DMS 273 (cell line): ENCODE measurements at regions not wholly inside any gene's neighbourhood (a gene's known extent, or its start where the extent isn't known, plus 50 kb on each side); places are given as distances from the start of the nearest gene placed in this dataset.

Experiments used
- DNase-seq: peaks from one replicate; lab custom pipeline; 2025; ENCODE audit not compliant: unreplicated experiment; lab: John Stamatoyannopoulos, UW

GRCh38 chr14:104505085-104506074 lies 74.2 kb upstream of the C14orf180 start:
- DNase-seq: no peak

GRCh38 chr14:104506461-104507253 lies 72.9 kb upstream of the C14orf180 start:
- no peak for DNase-seq

GRCh38 chr14:104507443-104507842 lies 72.1 kb upstream of the C14orf180 start:
- DNase-seq: no peak

- peak; percentile 56 for DNase-seq
Measured at GRCh38 chr14:104509673-104510072, 69.9 kb upstream of the C14orf180 start.

- DNase-seq: peak; percentile 32
Measured at GRCh38 chr14:104510216-104510615, 69.3 kb upstream of the C14orf180 start.

- peak; percentile 84 for DNase-seq
Measured at GRCh38 chr14:104510794-104511611, 68.6 kb upstream of the C14orf180 start.

- no peak for DNase-seq
Measured at GRCh38 chr14:104512061-104512460, 67.5 kb upstream of the C14orf180 start.

- DNase-seq: no peak
Measured at GRCh38 chr14:104512771-104513640, 66.6 kb upstream of the C14orf180 start.

GRCh38 chr14:104513641-104514046 lies 65.9 kb upstream of the C14orf180 start:
- no peak for DNase-seq

- peak; percentile 27 for DNase-seq
Measured at GRCh38 chr14:104514156-104514848, 65.3 kb upstream of the C14orf180 start.

GRCh38 chr14:104515059-104515810 lies 64.3 kb upstream of the C14orf180 start:
- DNase-seq: no peak

- no peak for DNase-seq
Measured at GRCh38 chr14:104515811-104516780, 63.5 kb upstream of the C14orf180 start.

GRCh38 chr14:104516906-104517305 lies 62.7 kb upstream of the C14orf180 start:
- DNase-seq: no peak

GRCh38 chr14:104517426-104517825 lies 62.1 kb upstream of the C14orf180 start:
- DNase-seq: no peak

GRCh38 chr14:104517867-104518266 lies 61.7 kb upstream of the C14orf180 start:
- DNase-seq: no peak

GRCh38 chr14:104518659-104519350 lies 60.8 kb upstream of the C14orf180 start:
- DNase-seq: no peak

GRCh38 chr14:104519721-104520120 lies 59.8 kb upstream of the C14orf180 start:
- no peak for DNase-seq
